ENCODE measurements at regions not wholly inside any gene's neighbourhood (a gene's known extent, or its start where the extent isn't known, plus 50 kb on each side); places are given as distances from the start of the nearest gene placed in this dataset.

- Mint-ChIP-seq H3K27me3 (ENCODE audit: insufficient read depth, unreplicated experiment) (no peaks in the 10 kb centered on the region), H3K9me3 (ENCODE audit: unreplicated experiment) (peaks cover 8% of the 10 kb centered on the region), H3K36me3 (ENCODE audit: insufficient read depth, unreplicated experiment) (no peaks in the 10 kb centered on the region), H3K4me3 (ENCODE audit: unreplicated experiment) (no peak overlapping the region), H3K4me1 (ENCODE audit: insufficient read depth, unreplicated experiment) (no peaks in the 10 kb centered on the region), H3K27ac (ENCODE audit: low read depth, unreplicated experiment) (no peak overlapping the region)
- no peak for TF ChIP-seq CTCF (IDR thresholded peaks at IDR 0.05; ENCODE audit: unreplicated experiment)
- intact Hi-C loops (cut with micrococcal nuclease), result no loop called here
- ChIA-PET POLR2A (no interaction called here), CTCF (no interaction called here)
- BruUV-seq (replicated peaks), result no TSS peak
- no peak for DNase-seq (ENCODE audit: unreplicated experiment)
Measured at GRCh38 chr11:29012507-29012906, 904.3 kb downstream of the METTL15 start.

- no TSS peak for BruUV-seq (replicated peaks)
- POLR2A ChIA-PET, result no interaction called here
- H3K27ac Mint-ChIP-seq (ENCODE audit: low read depth, unreplicated experiment), result no peak overlapping the region
- no peak overlapping the region for H3K4me3 Mint-ChIP-seq (ENCODE audit: unreplicated experiment)
- CTCF ChIA-PET, result no interaction called here
- TF ChIP-seq CTCF (IDR thresholded peaks at IDR 0.05; ENCODE audit: unreplicated experiment), result no peak
- peaks cover 8% of the 10 kb centered on the region for H3K9me3 Mint-ChIP-seq (ENCODE audit: unreplicated experiment)
- intact Hi-C loops (cut with micrococcal nuclease), result no loop called here
- H3K4me1 Mint-ChIP-seq (ENCODE audit: insufficient read depth, unreplicated experiment), result no peaks in the 10 kb centered on the region
- DNase-seq (ENCODE audit: unreplicated experiment), result no peak
- H3K36me3 Mint-ChIP-seq (ENCODE audit: insufficient read depth, unreplicated experiment), result no peaks in the 10 kb centered on the region
- no peaks in the 10 kb centered on the region for H3K27me3 Mint-ChIP-seq (ENCODE audit: insufficient read depth, unreplicated experiment)
Measured at GRCh38 chr11:29009426-29009825, 901.2 kb downstream of the METTL15 start.

- TF ChIP-seq CTCF (IDR thresholded peaks at IDR 0.05; ENCODE audit: unreplicated experiment), result no peak
- Mint-ChIP-seq H3K27me3 (ENCODE audit: insufficient read depth, unreplicated experiment) (no peaks in the 10 kb centered on the region), H3K4me1 (ENCODE audit: insufficient read depth, unreplicated experiment) (no peaks in the 10 kb centered on the region), H3K27ac (ENCODE audit: low read depth, unreplicated experiment) (no peak overlapping the region), H3K9me3 (ENCODE audit: unreplicated experiment) (peaks cover 8% of the 10 kb centered on the region), H3K36me3 (ENCODE audit: insufficient read depth, unreplicated experiment) (no peaks in the 10 kb centered on the region), H3K4me3 (ENCODE audit: unreplicated experiment) (no peak overlapping the region)
- no peak for DNase-seq (ENCODE audit: unreplicated experiment)
- CTCF ChIA-PET, result interaction anchor here (0.6 kb wide), 2 partner anchors 754 to 1371 kb away, joined by 3 to 4 read pairs; no protein-coding TSS in a partner anchor
- POLR2A ChIA-PET, result no interaction called here
- intact Hi-C loops (cut with micrococcal nuclease), result no loop called here
- BruUV-seq (replicated peaks), result no TSS peak
Measured at GRCh38 chr11:29008481-29008880, 900.3 kb downstream of the METTL15 start.

- H3K4me1 Mint-ChIP-seq (ENCODE audit: insufficient read depth, unreplicated experiment), result peaks cover under 1% of the 10 kb centered on the region
- POLR2A ChIA-PET, result no interaction called here
- intact Hi-C loops (cut with micrococcal nuclease), result no loop called here
- no peak overlapping the region for H3K27ac Mint-ChIP-seq (ENCODE audit: low read depth, unreplicated experiment)
- no peak overlapping the region for H3K4me3 Mint-ChIP-seq (ENCODE audit: unreplicated experiment)
- CTCF ChIA-PET, result interaction anchor here (0.7 kb wide), 1 partner anchor 11 kb away, joined by 3 read pairs; no protein-coding TSS in a partner anchor
- DNase-seq (ENCODE audit: unreplicated experiment), result no peak
- no peaks in the 10 kb centered on the region for H3K36me3 Mint-ChIP-seq (ENCODE audit: insufficient read depth, unreplicated experiment)
- TF ChIP-seq CTCF (IDR thresholded peaks at IDR 0.05; ENCODE audit: unreplicated experiment), result no peak
- H3K27me3 Mint-ChIP-seq (ENCODE audit: insufficient read depth, unreplicated experiment), result no peaks in the 10 kb centered on the region
- BruUV-seq (replicated peaks), result no TSS peak
- H3K9me3 Mint-ChIP-seq (ENCODE audit: unreplicated experiment), result no peaks in the 10 kb centered on the region
Measured at GRCh38 chr11:29006668-29007067, 898.5 kb downstream of the METTL15 start.
